NCI-H82 treated with DMSO at 0.1 percent for 48 hours (cell line): ENCODE measurements at regions not wholly inside any gene's neighbourhood (a gene's known extent, or its start where the extent isn't known, plus 50 kb on each side); places are given as distances from the start of the nearest gene placed in this dataset.
"Not testable (repeated sequence)": the region's sequence is repeated elsewhere in the genome, so short reads cannot be mapped to it uniquely, and the experiment has no call there.

ENCODE experiments used
- DNase-seq: peaks from one replicate; lab custom pipeline; 2025; ENCODE audit not compliant: unreplicated experiment; lab: John Stamatoyannopoulos, UW

DNA sequence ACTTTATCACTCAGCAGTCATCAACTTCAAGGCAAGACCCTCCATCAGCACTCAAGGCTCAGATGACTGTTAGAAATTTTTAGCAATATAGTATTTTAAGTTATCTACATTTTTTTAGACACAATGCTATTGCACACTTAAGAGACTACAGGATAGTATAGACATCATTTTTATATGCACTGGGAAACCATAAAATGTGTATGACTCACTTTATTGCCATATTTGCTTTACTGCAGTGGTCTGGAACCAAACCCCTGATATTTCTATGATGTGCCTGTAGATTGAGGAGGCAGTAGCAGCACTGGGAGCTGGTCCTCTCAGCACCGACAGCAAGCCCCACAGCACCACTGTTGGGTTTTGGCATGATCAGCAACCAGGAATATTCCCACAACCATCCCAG is 264.8 kb upstream of the HNRNPA3 start:
- DNase-seq = no peak

- not testable (repeated sequence) for DNase-seq
These were observed 261.4 kb upstream of the HNRNPA3 start for GRCh38 chr2:176951218-176951617.

GRCh38 chr2:176956791-176957190 is 255.8 kb upstream of the HNRNPA3 start:
- DNase-seq = no peak

GRCh38 chr2:176959614-176960013 is 253.0 kb upstream of the HNRNPA3 start:
- no peak for DNase-seq

- DNase-seq = no peak
These were observed 252.5 kb upstream of the HNRNPA3 start for GRCh38 chr2:176960061-176960460.

- DNase-seq = no peak
These were observed 251.7 kb upstream of the HNRNPA3 start for GRCh38 chr2:176960736-176961520.

- DNase-seq = no peak
These were observed 250.6 kb upstream of the HNRNPA3 start for GRCh38 chr2:176961775-176962619.

- DNase-seq = no peak
These were observed 248.9 kb upstream of the HNRNPA3 start for GRCh38 chr2:176963568-176964287.

GRCh38 chr2:176967911-176968450 is 244.6 kb upstream of the HNRNPA3 start:
- DNase-seq = no peak

DNA sequence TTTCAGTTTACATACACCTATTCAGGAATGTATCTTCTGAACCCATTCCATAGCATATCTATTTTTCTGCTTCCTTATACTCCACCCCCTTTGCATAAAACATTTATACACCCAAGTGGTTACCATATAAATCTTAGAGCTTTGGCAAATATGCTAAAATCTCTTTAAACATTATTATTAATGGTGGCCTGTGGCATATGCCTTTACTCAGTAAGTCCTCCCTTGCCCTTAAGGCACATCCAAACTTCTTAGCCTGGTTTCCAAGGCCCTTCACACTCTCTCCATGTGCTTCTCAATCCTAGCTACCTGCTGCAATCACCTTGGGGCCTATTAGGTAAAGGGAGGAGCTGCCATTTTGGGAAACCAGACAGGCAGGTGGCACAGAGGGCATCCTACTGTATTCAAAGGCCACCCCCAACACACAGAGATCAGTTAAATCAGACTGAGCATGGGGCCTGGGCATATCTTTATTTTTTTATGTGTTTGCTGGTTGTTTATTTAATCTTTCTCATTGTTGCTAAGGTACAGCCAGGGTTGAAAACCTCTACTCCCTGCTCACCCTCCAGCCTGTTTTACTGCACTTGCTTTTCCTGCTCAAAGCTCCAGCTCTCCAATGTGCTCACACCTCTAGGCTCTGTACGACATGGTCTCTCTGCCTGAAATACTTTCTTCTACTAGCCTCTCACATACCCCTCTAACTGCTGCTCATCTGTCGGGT is 242.8 kb upstream of the HNRNPA3 start:
- DNase-seq = no peak

DNA sequence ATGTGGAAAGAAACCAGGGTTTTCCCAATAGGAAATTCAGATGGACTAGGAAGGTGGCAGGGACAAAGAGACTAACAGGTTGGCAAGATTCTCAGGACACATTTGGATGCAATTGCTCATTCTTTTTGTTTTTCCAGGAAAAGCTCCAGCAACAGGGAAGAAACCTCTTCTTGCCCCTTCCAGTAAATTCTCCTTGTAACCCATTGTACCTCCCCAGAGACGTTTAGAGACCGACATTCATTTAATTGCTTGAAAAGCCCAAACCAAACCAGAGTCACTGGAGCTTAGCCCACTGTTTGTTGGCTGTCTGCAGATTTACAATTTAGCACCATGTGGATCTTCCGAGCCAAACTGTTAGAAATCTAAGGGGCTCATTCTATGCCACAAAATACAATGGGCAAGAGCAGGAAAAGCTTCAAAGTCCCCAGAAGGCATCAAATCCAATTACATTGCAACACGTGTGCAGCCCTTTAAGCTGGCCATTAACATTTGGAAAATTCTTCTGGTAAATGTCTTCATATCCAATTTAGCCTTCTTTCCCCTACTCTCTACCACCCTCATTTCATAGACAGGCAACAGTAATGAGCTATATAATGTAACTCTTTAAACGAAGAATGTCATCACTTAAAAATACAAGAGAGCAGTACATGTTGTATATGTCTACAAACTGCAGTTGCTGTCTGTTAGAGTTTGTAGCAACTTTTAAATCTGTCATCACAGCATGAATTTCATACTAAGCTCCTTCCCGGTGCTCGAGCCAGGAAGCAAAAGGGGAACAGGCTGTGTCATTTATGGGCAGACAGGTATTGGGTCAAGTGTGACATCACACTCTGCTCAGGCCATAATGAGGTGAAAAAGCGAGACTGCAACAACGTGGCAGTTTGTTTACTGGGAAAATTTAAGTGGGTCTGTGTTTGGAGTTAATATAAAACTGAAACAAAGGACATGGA is 235.6 kb upstream of the HNRNPA3 start:
- peak; percentile 34 for DNase-seq

- no peak for DNase-seq
These were observed 233.7 kb upstream of the HNRNPA3 start for GRCh38 chr2:176978921-176979320.

DNA sequence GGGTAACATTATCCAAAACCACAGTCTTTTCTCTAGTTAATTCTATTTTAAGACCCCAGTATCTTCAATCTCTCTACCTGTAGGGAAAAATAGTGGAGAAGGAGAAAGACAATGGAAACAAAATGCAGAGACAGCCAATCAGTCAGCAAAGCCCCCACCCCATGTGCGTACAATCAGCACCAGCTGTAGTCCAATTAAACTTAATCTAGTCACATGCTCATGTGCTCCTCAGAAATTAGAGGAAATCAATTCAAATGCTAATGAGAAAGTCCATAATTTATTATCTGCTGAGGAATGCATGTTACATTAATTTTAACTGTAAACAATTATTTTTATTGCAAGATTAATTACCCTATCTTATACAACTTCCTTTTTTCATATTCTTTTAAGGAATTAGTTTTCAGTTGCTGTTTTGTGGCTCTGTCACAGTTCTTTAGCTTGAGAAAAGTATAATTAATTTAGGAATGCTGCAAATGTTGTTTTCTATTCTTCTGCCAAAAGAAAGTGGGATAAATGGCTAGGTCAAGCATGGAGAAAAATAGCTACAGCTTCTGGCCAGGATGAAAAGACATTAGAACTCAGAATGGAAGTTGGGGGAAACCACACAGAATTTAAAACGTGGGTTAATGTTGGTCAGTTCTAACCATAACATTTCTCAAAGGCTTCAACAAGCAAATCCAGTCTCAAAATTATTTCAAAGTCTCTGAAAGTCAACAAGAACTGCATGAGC is 232.4 kb upstream of the HNRNPA3 start:
- no peak for DNase-seq

GRCh38 chr2:176984987-176985386 is 227.6 kb upstream of the HNRNPA3 start:
- DNase-seq = no peak

GRCh38 chr2:176985871-176986270 is 226.7 kb upstream of the HNRNPA3 start:
- DNase-seq = no peak

- DNase-seq = no peak
These were observed 226.1 kb upstream of the HNRNPA3 start for GRCh38 chr2:176986487-176986886.

GRCh38 chr2:176991411-176991810 is 221.2 kb upstream of the HNRNPA3 start:
- no peak for DNase-seq

GRCh38 chr2:176997074-176997791 is 215.4 kb upstream of the HNRNPA3 start:
- DNase-seq = no peak
